ENCODE measurements at regions not wholly inside any gene's neighbourhood (a gene's known extent, or its start where the extent isn't known, plus 50 kb on each side); places are given as distances from the start of the nearest gene placed in this dataset.
"Not testable (repeated sequence)": the region's sequence is repeated elsewhere in the genome, so short reads cannot be mapped to it uniquely, and the experiment has no call there.

GRCh38 chr1:219075121-219075879 is 98.4 kb upstream of the LYPLAL1 start:
- no peak overlapping the region for H3K4me3 ChIP-seq (ENCODE audit: low read length)
- no peak for DNase-seq (ENCODE audit: low read depth)
- no peak for TF ChIP-seq CTCF (conservative IDR thresholded peaks at IDR 0.05; ENCODE audit: low read depth, low read length)

GRCh38 chr1:219076326-219076937 is 97.2 kb upstream of the LYPLAL1 start:
- no peak for DNase-seq (ENCODE audit: low read depth)
- no peak overlapping the region for H3K4me3 ChIP-seq (ENCODE audit: low read length)
- TF ChIP-seq CTCF (conservative IDR thresholded peaks at IDR 0.05; ENCODE audit: low read depth, low read length): no peak

GRCh38 chr1:219077767-219078166 is 95.9 kb upstream of the LYPLAL1 start:
- not testable (repeated sequence) for DNase-seq (ENCODE audit: low read depth); H3K4me3 ChIP-seq (ENCODE audit: low read length)

- no peak for TF ChIP-seq CTCF (conservative IDR thresholded peaks at IDR 0.05; ENCODE audit: low read depth, low read length)
Observed at GRCh38 chr1:219081943-219082925, 91.4 kb upstream of the LYPLAL1 start.

GRCh38 chr1:219083631-219084030 is 90.0 kb upstream of the LYPLAL1 start:
- no peak for DNase-seq (ENCODE audit: low read depth)
- no peak overlapping the region for H3K4me3 ChIP-seq (ENCODE audit: low read length)
- no peak for TF ChIP-seq CTCF (conservative IDR thresholded peaks at IDR 0.05; ENCODE audit: low read depth, low read length)

More at GRCh38 chr1:219081943-219082925, 91.4 kb upstream of the LYPLAL1 start:
- no peak for DNase-seq (ENCODE audit: low read depth)
- no peak overlapping the region for H3K4me3 ChIP-seq (ENCODE audit: low read length)

- no peak for TF ChIP-seq CTCF (conservative IDR thresholded peaks at IDR 0.05; ENCODE audit: low read depth, low read length)
- peak; percentile 87 for DNase-seq (ENCODE audit: low read depth)
- no peak overlapping the region for H3K4me3 ChIP-seq (ENCODE audit: low read length)
Observed at GRCh38 chr1:219085082-219085481, 88.6 kb upstream of the LYPLAL1 start.

- no peak overlapping the region for H3K4me3 ChIP-seq (ENCODE audit: low read length)
- DNase-seq (ENCODE audit: low read depth): no peak
- no peak for TF ChIP-seq CTCF (conservative IDR thresholded peaks at IDR 0.05; ENCODE audit: low read depth, low read length)
Observed at GRCh38 chr1:219085988-219086387, 87.7 kb upstream of the LYPLAL1 start.
